Naive thymus-derived CD4-positive, alpha-beta T cell (primary cell): ENCODE measurements at regions not wholly inside any gene's neighbourhood (a gene's known extent, or its start where the extent isn't known, plus 50 kb on each side); places are given as distances from the start of the nearest gene placed in this dataset.
A peak's percentile ranks its signal among the peaks of the same experiment; 100 is the strongest.

Source experiments
- ATAC-seq: fragments of 150-1000 bp; cut with Tn5 transposase; 2 replicates; pipeline ENCODE4 v1.10.0; 2021; ENCODE audit warnings: mild to moderate bottlenecking, moderate library complexity
- CTCF ChIA-PET: fragments of 350-600 bp; sonication (Branson Sonifier 250); formaldehyde crosslinking; loops from one replicate; lab custom pipeline; 2021; ENCODE audit warnings: antibody characterized with exemption; lab: Charles Lee
- POLR2A ChIA-PET: fragments of 350-600 bp; sonication (Branson Sonifier 250); formaldehyde crosslinking; loops from one replicate; lab custom pipeline; 2021; ENCODE audit warnings: antibody characterized with exemption, inconsistent platforms; lab: Charles Lee
- DNase-seq, 9 donors: peaks; one replicate each; pipeline versions ENCODE4 v3.0.0 to v3.0.0-alpha.2; 2020 to 2022; ENCODE audit warnings: mixed read lengths in 1 of 9
- H3K27ac ChIP-seq: one replicate; pipeline ENCODE4 v1.7.0; 2013; ENCODE audit warnings: mild to moderate bottlenecking, low read depth, low read length, moderate library complexity
- H3K27me3 ChIP-seq, 2 donors: one replicate each; pipeline ENCODE4 v1.7.0; 2013; ENCODE audit warnings: low read length in 2 of 2, mild to moderate bottlenecking in 2 of 2, moderate library complexity in 2 of 2; ENCODE audit not compliant: control insufficient read depth in 2 of 2, insufficient read depth in 2 of 2
- H3K36me3 ChIP-seq, 3 experiments: 1 replicate in 2 of 3; 2 replicates in 1 of 3; pipeline ENCODE4 v1.7.0; 2013; ENCODE audit warnings: low read length in 3 of 3, mild to moderate bottlenecking in 3 of 3, moderate library complexity in 1 of 3; ENCODE audit not compliant: insufficient read depth in 3 of 3, control insufficient read depth in 2 of 3
- H3K4me1 ChIP-seq, 2 donors: one replicate each; pipeline ENCODE4 v1.7.0; 2013; ENCODE audit warnings: low read length in 2 of 2, mild to moderate bottlenecking in 2 of 2, moderate library complexity in 1 of 2; ENCODE audit not compliant: control insufficient read depth in 2 of 2, insufficient read depth in 2 of 2
- H3K4me3 ChIP-seq: 2 replicates; pipeline ENCODE4 v1.7.0; 2013; ENCODE audit warnings: mild to moderate bottlenecking, low read length
- H3K9me3 ChIP-seq, 3 experiments: 1 replicate in 2 of 3; 2 replicates in 1 of 3; pipeline ENCODE4 v1.7.0; 2013; ENCODE audit warnings: low read length in 3 of 3; ENCODE audit not compliant: control insufficient read depth in 2 of 3
- H3K27ac Mint-ChIP-seq, 9 donors: one replicate each; pipeline ENCODE4 v1.8.0; 2020 to 2022; ENCODE audit warnings: mixed read lengths in 9 of 9, mild to moderate bottlenecking in 8 of 9, moderate library complexity in 5 of 9, inconsistent platforms in 2 of 9
- H3K27me3 Mint-ChIP-seq, 5 donors: one replicate each; pipeline ENCODE4 v1.8.0; 2021 to 2022; ENCODE audit warnings: mixed read lengths in 5 of 5, mild to moderate bottlenecking in 1 of 5
- H3K36me3 Mint-ChIP-seq, 5 donors: one replicate each; pipeline ENCODE4 v1.8.0; 2020 to 2022; ENCODE audit warnings: mixed read lengths in 5 of 5, mild to moderate bottlenecking in 3 of 5, inconsistent platforms in 1 of 5
- H3K4me1 Mint-ChIP-seq, 7 donors: one replicate each; pipeline ENCODE4 v1.8.0; 2020 to 2022; ENCODE audit warnings: mixed read lengths in 7 of 7, mild to moderate bottlenecking in 3 of 7, inconsistent platforms in 1 of 7
- H3K4me3 Mint-ChIP-seq, 10 donors: one replicate each; pipeline ENCODE4 v1.8.0; 2020 to 2022; ENCODE audit warnings: mild to moderate bottlenecking in 10 of 10, mixed read lengths in 10 of 10, moderate library complexity in 6 of 10, inconsistent platforms in 2 of 10
- H3K9me3 Mint-ChIP-seq, 11 donors: one replicate each; pipeline ENCODE4 v1.8.0; 2020 to 2022; ENCODE audit warnings: mixed read lengths in 11 of 11, mild to moderate bottlenecking in 4 of 11, inconsistent platforms in 1 of 11, moderate library complexity in 1 of 11
- intact Hi-C, 2 donors: fragments of 100-400 bp; cut with micrococcal nuclease; formaldehyde crosslinking; loops; one replicate each; pipeline ENCODE4 v1.15.1; 2023

- no peak overlapping the region for H3K27ac Mint-ChIP-seq
- Histone ChIP-seq H3K27me3 (no peaks in the 10 kb centered on the region), H3K4me1 (no peaks in the 10 kb centered on the region), H3K27ac (no peak overlapping the region), H3K4me3 (no peak overlapping the region), H3K36me3 (no peaks in the 10 kb centered on the region), H3K9me3 (no peaks in the 10 kb centered on the region)
- peaks cover 9 to 18% (median 13%) of the 10 kb centered on the region in 5 donors for H3K27me3 Mint-ChIP-seq
- ChIA-PET POLR2A (no interaction called here), CTCF (no interaction called here)
- intact Hi-C loops = no loop called here
- H3K36me3 Mint-ChIP-seq = no peaks in the 10 kb centered on the region
- peak overlapping the region in 1 of 10 donors; percentile 0 for H3K4me3 Mint-ChIP-seq
- peak; percentile 48 for ATAC-seq
- peaks cover 0 to 5% (median 0%) of the 10 kb centered on the region in 7 donors for H3K4me1 Mint-ChIP-seq
- no peak for DNase-seq
- H3K9me3 Mint-ChIP-seq = peaks cover 0 to 6% (median 0%) of the 10 kb centered on the region in 11 donors
Observed at GRCh38 chr15:38042707-38043445, 108.4 kb downstream of the TMCO5A start.

GRCh38 chr15:38046257-38047051 is 112.0 kb downstream of the TMCO5A start:
- H3K36me3 Mint-ChIP-seq = no peaks in the 10 kb centered on the region
- H3K4me1 Mint-ChIP-seq = peaks cover 0 to 5% (median 0%) of the 10 kb centered on the region in 7 donors
- no peak for DNase-seq
- H3K4me3 Mint-ChIP-seq = no peak overlapping the region
- peaks cover 0 to 6% (median 0%) of the 10 kb centered on the region in 11 donors for H3K9me3 Mint-ChIP-seq
- intact Hi-C loops = no loop called here
- peaks cover 6 to 10% (median 9%) of the 10 kb centered on the region in 5 donors for H3K27me3 Mint-ChIP-seq
- H3K27ac ChIP-seq = no peak overlapping the region
- H3K4me1 ChIP-seq = no peaks in the 10 kb centered on the region
- no peak overlapping the region for H3K4me3 ChIP-seq
- ATAC-seq = no peak
- POLR2A ChIA-PET = no interaction called here
- no peak overlapping the region for H3K27ac Mint-ChIP-seq
- H3K27me3 ChIP-seq = no peaks in the 10 kb centered on the region
- CTCF ChIA-PET = no interaction called here
- no peaks in the 10 kb centered on the region for H3K9me3 ChIP-seq
- no peaks in the 10 kb centered on the region for H3K36me3 ChIP-seq

DNA sequence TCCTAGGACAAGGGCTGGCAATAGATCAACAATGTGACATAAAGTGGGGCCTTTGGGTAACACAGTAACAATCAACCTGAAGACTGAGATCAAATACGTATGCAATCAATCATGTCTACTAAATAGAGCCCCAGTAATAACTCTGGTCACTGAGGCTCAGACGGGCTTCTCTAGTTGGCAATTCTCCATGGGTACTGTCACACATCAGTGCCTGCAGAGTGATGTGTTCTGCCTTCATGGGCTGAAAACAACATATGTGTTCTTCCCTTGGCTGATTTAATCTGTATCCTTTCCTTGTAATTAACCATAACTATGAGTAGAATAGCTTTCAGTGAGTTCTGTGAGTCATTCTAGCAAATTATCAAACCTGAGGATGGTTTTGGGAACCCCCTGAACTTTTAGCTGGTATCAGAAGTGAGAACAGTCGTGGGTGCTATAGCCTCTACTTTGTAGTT is 113.6 kb downstream of the TMCO5A start:
- H3K36me3 Mint-ChIP-seq = no peaks in the 10 kb centered on the region
- peaks cover 0 to 10% (median 7%) of the 10 kb centered on the region in 5 donors for H3K27me3 Mint-ChIP-seq
- no peak for DNase-seq
- CTCF ChIA-PET = no interaction called here
- intact Hi-C loops = no loop called here
- POLR2A ChIA-PET = no interaction called here
- H3K27ac Mint-ChIP-seq = no peak overlapping the region
- no peaks in the 10 kb centered on the region for H3K36me3 ChIP-seq
- no peak for ATAC-seq
- no peaks in the 10 kb centered on the region for H3K9me3 ChIP-seq
- no peak overlapping the region for H3K4me3 Mint-ChIP-seq
- no peak overlapping the region for H3K27ac ChIP-seq
- H3K9me3 Mint-ChIP-seq = peaks cover 0 to 6% (median 0%) of the 10 kb centered on the region in 11 donors
- no peaks in the 10 kb centered on the region for H3K27me3 ChIP-seq
- no peak overlapping the region for H3K4me3 ChIP-seq
- H3K4me1 ChIP-seq = no peaks in the 10 kb centered on the region
- H3K4me1 Mint-ChIP-seq = peaks cover 0 to under 1% (median 0%) of the 10 kb centered on the region in 7 donors

DNA sequence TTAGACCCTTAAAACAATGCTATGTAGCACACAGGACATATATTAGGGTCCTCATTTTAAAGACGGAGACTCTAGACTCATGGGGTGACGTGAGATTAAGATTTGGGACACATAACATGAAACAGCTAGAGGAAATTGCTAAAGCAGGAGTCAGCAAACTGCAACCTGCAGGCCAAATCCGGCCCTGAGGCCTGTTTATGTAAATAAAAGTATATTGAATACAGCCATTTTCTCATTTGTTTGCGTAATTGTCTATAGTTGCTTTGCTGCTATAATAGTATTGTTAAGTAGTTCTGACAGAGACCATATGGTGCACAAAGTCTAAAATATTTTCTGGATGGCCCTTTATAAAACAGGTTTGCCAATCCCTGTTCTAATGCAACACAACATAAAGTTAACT is 115.5 kb downstream of the TMCO5A start:
- Histone ChIP-seq H3K27me3 (no peaks in the 10 kb centered on the region), H3K4me3 (no peak overlapping the region), H3K4me1 (no peaks in the 10 kb centered on the region), H3K9me3 (no peaks in the 10 kb centered on the region), H3K27ac (no peak overlapping the region), H3K36me3 (no peaks in the 10 kb centered on the region)
- ChIA-PET CTCF (no interaction called here), POLR2A (no interaction called here)
- Mint-ChIP-seq H3K4me3 (no peak overlapping the region), H3K27me3 (peaks cover 0 to 16% (median 5%) of the 10 kb centered on the region in 5 donors), H3K4me1 (no peaks in the 10 kb centered on the region), H3K36me3 (no peaks in the 10 kb centered on the region), H3K27ac (no peak overlapping the region), H3K9me3 (peaks cover 0 to 6% (median 0%) of the 10 kb centered on the region in 11 donors)
- ATAC-seq (no peak), DNase-seq (no peak)
- intact Hi-C loops = no loop called here

GRCh38 chr15:38050529-38051448 is 116.3 kb downstream of the TMCO5A start:
- Histone ChIP-seq H3K9me3 (no peaks in the 10 kb centered on the region), H3K27ac (no peak overlapping the region), H3K36me3 (no peaks in the 10 kb centered on the region), H3K4me1 (no peaks in the 10 kb centered on the region), H3K27me3 (no peaks in the 10 kb centered on the region), H3K4me3 (no peak overlapping the region)
- intact Hi-C loops = no loop called here
- Mint-ChIP-seq H3K27me3 (peaks cover 0 to 18% (median 7%) of the 10 kb centered on the region in 5 donors), H3K4me3 (no peak overlapping the region), H3K4me1 (no peaks in the 10 kb centered on the region), H3K36me3 (no peaks in the 10 kb centered on the region), H3K27ac (no peak overlapping the region), H3K9me3 (peaks cover 0 to 4% (median 0%) of the 10 kb centered on the region in 11 donors)
- CTCF ChIA-PET = interaction anchor here (0.8 kb wide), 1 partner anchor 19 kb away, joined by 3 read pairs; no protein-coding TSS in a partner anchor
- POLR2A ChIA-PET = no interaction called here
- no peak for DNase-seq
- peak; percentile 31 for ATAC-seq

GRCh38 chr15:38053205-38053604 is 118.8 kb downstream of the TMCO5A start:
- Histone ChIP-seq H3K27me3 (no peaks in the 10 kb centered on the region), H3K9me3 (no peaks in the 10 kb centered on the region), H3K36me3 (no peaks in the 10 kb centered on the region), H3K27ac (no peak overlapping the region), H3K4me1 (no peaks in the 10 kb centered on the region), H3K4me3 (no peak overlapping the region)
- Mint-ChIP-seq H3K4me3 (no peak overlapping the region), H3K27me3 (peaks cover 0 to 22% (median 4%) of the 10 kb centered on the region in 5 donors), H3K9me3 (peaks cover 0 to 9% (median 0%) of the 10 kb centered on the region in 11 donors), H3K4me1 (peaks cover 0 to 4% (median 0%) of the 10 kb centered on the region in 7 donors), H3K36me3 (no peaks in the 10 kb centered on the region), H3K27ac (no peak overlapping the region)
- intact Hi-C loops = no loop called here
- CTCF ChIA-PET = no interaction called here
- ATAC-seq (no peak), DNase-seq (no peak)
- POLR2A ChIA-PET = no interaction called here
